GM04504 (cell line): ENCODE measurements at regions not wholly inside any gene's neighbourhood (a gene's known extent, or its start where the extent isn't known, plus 50 kb on each side); places are given as distances from the start of the nearest gene placed in this dataset.
"Not testable (repeated sequence)": the region's sequence is repeated elsewhere in the genome, so short reads cannot be mapped to it uniquely, and the experiment has no call there.

Experiments used
- DNase-seq: peaks from one replicate; pipeline ENCODE4 v3.0.0-alpha.2; 2012; ENCODE audit warnings: low read depth

DNA sequence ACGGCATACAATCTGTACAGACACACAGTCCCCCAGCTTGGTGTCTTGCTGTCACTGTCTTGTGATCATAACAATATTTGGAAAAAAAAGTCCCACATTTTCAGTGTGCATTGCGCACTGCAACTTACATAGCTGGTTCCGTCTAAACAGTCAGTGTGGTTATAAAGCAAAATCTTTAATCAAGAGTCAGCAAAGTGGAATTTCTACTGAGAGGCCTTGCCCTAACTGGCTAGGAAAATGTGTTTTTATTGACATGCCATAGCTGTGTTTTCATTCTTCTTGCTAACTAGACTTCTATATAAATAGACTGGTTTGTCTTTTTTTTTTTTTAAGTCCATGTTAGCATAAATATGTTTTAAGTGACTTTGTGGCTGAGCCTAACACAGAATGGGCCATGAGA, 174.8 kb downstream of the POLR2M start:
- DNase-seq: peak; percentile 21

GRCh38 chr15:57881972-57882371, 175.5 kb downstream of the POLR2M start:
- no peak for DNase-seq

DNA sequence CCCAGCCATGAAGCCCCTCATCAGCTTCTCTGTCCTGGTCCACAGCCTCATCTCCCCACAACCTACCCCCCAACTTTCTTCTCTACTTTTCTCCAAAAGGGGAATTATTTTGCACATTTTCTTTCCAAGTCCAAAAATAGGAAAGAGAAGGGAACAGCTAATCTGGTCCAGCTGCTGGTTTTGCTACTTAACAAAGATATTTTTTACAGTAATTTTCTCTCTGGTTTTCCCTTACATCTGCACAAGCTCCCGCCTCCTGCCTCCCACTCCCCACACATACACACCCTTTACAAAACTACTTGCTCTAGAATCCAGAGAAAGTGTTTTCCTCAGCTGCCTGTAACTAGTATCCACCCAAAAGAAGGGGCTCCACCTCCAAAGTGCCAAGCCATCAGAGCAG, 177.2 kb downstream of the POLR2M start:
- no peak for DNase-seq

DNA sequence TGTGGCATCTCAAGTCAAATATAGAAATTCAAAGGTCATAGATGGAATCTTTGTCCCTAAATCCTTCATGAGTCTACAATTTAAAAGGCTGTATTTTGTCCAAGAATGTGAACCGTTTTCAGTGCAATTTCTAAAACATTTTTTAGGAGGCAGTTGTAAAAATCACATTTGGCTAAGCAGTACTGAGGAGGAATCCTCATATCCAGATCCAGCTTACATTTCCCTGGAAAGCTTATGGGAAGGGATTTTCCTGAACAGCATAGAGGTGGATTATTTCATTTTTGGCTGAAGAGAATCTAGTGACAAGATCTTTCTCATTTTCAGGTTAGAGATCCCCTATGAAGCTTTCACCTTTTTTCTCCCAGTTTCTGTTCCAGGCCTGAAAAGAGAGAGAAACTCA, 178.4 kb downstream of the POLR2M start:
- no peak for DNase-seq

- DNase-seq: no peak
Observed at GRCh38 chr15:57885435-57885834, 178.9 kb downstream of the POLR2M start.

- no peak for DNase-seq
Observed at GRCh38 chr15:57887825-57888224, 177.7 kb downstream of the ALDH1A2 start.

DNA sequence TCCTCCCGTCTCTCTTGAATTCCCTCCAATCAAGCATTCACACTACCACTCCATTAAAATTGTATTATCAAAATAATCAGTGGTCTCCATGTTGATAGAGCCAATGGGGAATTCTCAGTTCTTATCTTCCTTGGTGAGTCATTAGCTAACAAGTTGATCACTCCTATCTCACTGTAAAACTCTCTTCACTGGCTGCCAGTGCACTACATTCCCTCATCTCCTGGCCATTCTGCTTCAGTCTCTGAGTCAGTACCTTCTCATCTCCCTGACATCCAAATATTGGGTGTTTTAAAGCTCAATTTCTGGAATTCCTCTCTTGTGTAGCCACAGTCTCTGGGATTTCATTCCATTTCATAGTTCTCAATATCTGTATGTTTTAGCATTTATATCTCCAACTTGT, 175.2 kb downstream of the ALDH1A2 start:
- no peak for DNase-seq

DNA sequence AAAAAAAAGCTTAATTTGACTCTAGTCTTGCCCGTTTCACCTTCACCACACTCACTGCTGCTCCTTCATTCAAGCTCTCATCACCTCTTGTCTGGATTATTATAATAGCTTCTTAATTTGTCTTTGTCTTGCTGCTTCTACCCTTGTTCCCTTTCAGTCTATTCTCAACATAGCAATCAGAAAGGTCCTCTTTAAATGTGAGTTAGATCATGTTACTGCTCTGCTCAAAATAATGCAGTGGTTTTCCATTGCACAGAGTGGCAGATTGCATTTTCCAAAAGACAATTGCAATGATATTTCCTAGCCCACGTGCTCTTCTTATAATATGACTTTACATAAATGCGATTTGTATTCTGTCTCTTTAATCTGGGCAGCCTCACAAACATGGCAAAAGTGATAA, 174.6 kb downstream of the ALDH1A2 start:
- DNase-seq: no peak

DNA sequence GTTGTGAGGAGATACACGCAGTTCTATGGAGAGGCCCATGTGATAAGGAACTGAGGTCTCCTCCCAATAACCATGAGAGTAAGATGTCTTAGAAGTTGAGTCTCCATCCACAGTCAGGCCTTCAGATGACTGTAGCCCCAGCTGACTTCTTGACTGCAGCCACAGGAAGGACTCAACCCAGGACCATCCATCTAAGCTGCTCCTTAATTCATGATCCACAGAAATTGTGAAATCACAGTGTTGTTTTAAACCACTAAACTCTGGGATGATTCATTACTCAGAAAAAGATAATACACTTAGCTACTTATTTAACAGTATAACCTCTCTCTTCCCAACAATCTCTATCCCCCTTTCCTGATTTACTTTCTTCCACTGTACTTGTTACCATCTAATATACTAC, 173.3 kb downstream of the ALDH1A2 start:
- DNase-seq: no peak

DNA sequence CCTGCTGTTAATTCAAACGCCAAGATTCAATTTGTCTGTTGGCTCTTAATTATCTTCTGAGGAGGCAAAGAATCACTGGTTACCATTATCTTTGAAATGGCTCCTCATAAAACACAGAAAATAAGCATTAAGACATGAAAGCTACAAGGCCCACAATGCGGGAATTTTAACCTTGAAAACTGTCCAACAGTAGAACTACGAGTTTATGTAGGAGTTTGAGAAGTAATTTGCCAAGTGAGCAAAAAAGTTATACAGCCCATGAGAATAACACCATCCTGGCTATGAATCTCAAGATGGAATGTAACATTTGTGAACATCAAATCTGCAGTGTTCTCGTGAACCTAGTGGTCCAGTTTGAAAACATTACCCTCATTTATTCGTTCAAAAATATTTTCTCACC, 172.5 kb downstream of the ALDH1A2 start:
- no peak for DNase-seq

DNA sequence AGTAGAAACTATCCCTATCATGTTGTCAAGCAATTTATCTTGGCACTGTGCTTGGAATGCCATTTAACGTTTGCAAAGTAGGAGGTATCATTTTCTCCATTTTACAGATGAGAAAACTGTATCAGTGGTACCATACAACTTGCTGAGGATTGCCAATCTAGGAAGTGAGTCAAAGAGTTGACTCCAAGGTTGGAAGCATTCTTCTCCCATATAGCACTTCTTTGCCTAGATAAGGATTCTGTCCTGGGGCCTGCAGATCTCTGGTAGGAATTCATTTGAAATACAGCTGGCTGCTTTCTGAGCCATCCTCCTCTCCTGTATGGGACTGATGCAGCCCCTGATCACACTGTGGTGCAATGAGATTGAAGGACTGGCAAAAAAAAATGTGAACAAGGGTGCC, 170.2 kb downstream of the ALDH1A2 start:
- no peak for DNase-seq

GRCh38 chr15:57896114-57896513, 169.4 kb downstream of the ALDH1A2 start:
- no peak for DNase-seq

DNA sequence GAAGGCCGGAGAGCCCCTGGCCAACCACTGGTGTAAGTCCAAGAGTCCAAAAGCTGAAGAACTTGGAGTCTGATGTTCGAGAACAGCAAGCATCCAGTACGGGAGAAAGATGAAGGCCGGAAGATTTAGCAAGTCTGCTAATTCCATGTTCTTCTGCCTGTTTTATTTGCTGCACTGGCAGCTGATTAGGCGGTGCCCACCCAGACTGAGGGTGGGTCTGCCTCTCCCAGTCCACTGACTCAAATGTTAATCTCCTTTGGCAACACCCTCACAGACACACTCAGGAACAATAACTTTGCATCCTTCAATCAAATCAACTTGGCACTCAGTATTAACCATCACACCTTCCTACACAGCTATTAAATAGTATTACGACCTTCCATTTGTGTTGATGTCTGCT, 168.6 kb downstream of the ALDH1A2 start:
- DNase-seq: not testable (repeated sequence)

- DNase-seq: no peak
Observed at GRCh38 chr15:57897870-57898269, 167.6 kb downstream of the ALDH1A2 start.

DNA sequence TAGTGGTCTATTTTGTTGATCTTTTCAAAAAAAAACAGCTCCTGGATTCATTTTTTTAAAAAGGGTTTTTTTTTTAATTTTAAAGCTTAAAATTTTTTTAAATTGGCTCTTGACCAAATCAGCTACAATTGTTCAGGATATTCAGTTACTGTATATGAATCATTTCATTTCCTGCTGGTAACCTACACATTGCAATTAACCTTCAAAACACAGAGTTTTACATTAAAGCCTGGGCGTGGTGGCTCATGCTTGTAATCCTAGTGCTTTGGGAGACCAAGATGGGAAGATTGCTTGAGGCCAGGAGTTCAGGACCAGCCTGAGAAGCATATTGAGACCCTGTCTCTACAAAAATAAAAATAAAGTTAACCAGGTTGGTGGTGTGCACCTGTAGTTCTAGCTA, 163.4 kb downstream of the ALDH1A2 start:
- no peak for DNase-seq
